ENCODE measurements at regions not wholly inside any gene's neighbourhood (a gene's known extent, or its start where the extent isn't known, plus 50 kb on each side); places are given as distances from the start of the nearest gene placed in this dataset.
"Not testable (repeated sequence)": the region's sequence is repeated elsewhere in the genome, so short reads cannot be mapped to it uniquely, and the experiment has no call there.

- no peak for ATAC-seq
Measured at GRCh38 chr7:12007576-12007975, 175.6 kb upstream of the THSD7A start.

GRCh38 chr7:12013983-12014382, 182.0 kb upstream of the THSD7A start:
- ATAC-seq = no peak

- ATAC-seq = no peak
Measured at GRCh38 chr7:12016439-12016838, 184.4 kb upstream of the THSD7A start.

GRCh38 chr7:12017046-12017445, 185.0 kb upstream of the THSD7A start:
- no peak for ATAC-seq

GRCh38 chr7:12022011-12022410, 189.1 kb upstream of the TMEM106B start:
- not testable (repeated sequence) for ATAC-seq

- ATAC-seq = no peak
Measured at GRCh38 chr7:12025246-12025645, 185.8 kb upstream of the TMEM106B start.

- ATAC-seq = no peak
Measured at GRCh38 chr7:12028508-12028907, 182.6 kb upstream of the TMEM106B start.

GRCh38 chr7:12030116-12030515, 181.0 kb upstream of the TMEM106B start:
- ATAC-seq = no peak

GRCh38 chr7:12031186-12031585, 179.9 kb upstream of the TMEM106B start:
- ATAC-seq = no peak

- no peak for ATAC-seq
Measured at GRCh38 chr7:12031638-12032037, 179.5 kb upstream of the TMEM106B start.

GRCh38 chr7:12032146-12032545, 178.9 kb upstream of the TMEM106B start:
- ATAC-seq = no peak

- ATAC-seq = not testable (repeated sequence)
Measured at GRCh38 chr7:12043457-12043856, 167.6 kb upstream of the TMEM106B start.

- ATAC-seq = no peak
Measured at GRCh38 chr7:12052211-12052610, 158.9 kb upstream of the TMEM106B start.

GRCh38 chr7:12053561-12053960, 157.5 kb upstream of the TMEM106B start:
- no peak for ATAC-seq

GRCh38 chr7:12054830-12055229, 156.3 kb upstream of the TMEM106B start:
- no peak for ATAC-seq

- no peak for ATAC-seq
Measured at GRCh38 chr7:12056381-12056780, 154.7 kb upstream of the TMEM106B start.

- no peak for ATAC-seq
Measured at GRCh38 chr7:12056977-12057376, 154.1 kb upstream of the TMEM106B start.

- no peak for ATAC-seq
Measured at GRCh38 chr7:12062062-12062461, 149.0 kb upstream of the TMEM106B start.

- ATAC-seq = no peak
Measured at GRCh38 chr7:12064586-12065127, 146.4 kb upstream of the TMEM106B start.

- peak; percentile 84 for ATAC-seq
Measured at GRCh38 chr7:12066004-12066403, 145.1 kb upstream of the TMEM106B start.

- ATAC-seq = peak; percentile 93
Measured at GRCh38 chr7:12066521-12066920, 144.6 kb upstream of the TMEM106B start.

- peak; percentile 41 for ATAC-seq
Measured at GRCh38 chr7:12067156-12067831, 143.8 kb upstream of the TMEM106B start.

GRCh38 chr7:12069757-12070156, 141.3 kb upstream of the TMEM106B start:
- no peak for ATAC-seq

GRCh38 chr7:12074889-12075288, 136.2 kb upstream of the TMEM106B start:
- ATAC-seq = peak; percentile 60

- ATAC-seq = no peak
Measured at GRCh38 chr7:12080006-12080405, 131.1 kb upstream of the TMEM106B start.

All from esophagus mucosa (tissue), 1 donor.